CD4-positive, alpha-beta T cell treated with Interleukin-15 for 4 hours (primary cell): ENCODE measurements at regions not wholly inside any gene's neighbourhood (a gene's known extent, or its start where the extent isn't known, plus 50 kb on each side); places are given as distances from the start of the nearest gene placed in this dataset.

ENCODE experiments used
- DNase-seq: peaks from one replicate; pipeline ENCODE4 v3.0.0-alpha.2; 2020; ENCODE audit warnings: low spot score

- DNase-seq = no peak
These were observed 112.0 kb downstream of the TMCO5A start for GRCh38 chr15:38046257-38047051.

GRCh38 chr15:38048001-38048455 is 113.6 kb downstream of the TMCO5A start:
- DNase-seq = no peak

- no peak for DNase-seq
These were observed 115.5 kb downstream of the TMCO5A start for GRCh38 chr15:38049891-38050290.

GRCh38 chr15:38050529-38051448 is 116.3 kb downstream of the TMCO5A start:
- no peak for DNase-seq

GRCh38 chr15:38053205-38053604 is 118.8 kb downstream of the TMCO5A start:
- no peak for DNase-seq

- DNase-seq = no peak
These were observed 119.3 kb downstream of the TMCO5A start for GRCh38 chr15:38053776-38054175.

GRCh38 chr15:38054488-38054887 is 120.0 kb downstream of the TMCO5A start:
- DNase-seq = no peak

- DNase-seq = no peak
These were observed 124.2 kb downstream of the TMCO5A start for GRCh38 chr15:38058596-38059075.

- no peak for DNase-seq
These were observed 125.2 kb downstream of the TMCO5A start for GRCh38 chr15:38059665-38060064.

- no peak for DNase-seq
These were observed 127.6 kb downstream of the TMCO5A start for GRCh38 chr15:38061856-38062649.

- DNase-seq = no peak
These were observed 128.3 kb downstream of the TMCO5A start for GRCh38 chr15:38062696-38063095.

- DNase-seq = no peak
These were observed 131.4 kb downstream of the TMCO5A start for GRCh38 chr15:38065721-38066345.

- DNase-seq = no peak
These were observed 132.2 kb downstream of the TMCO5A start for GRCh38 chr15:38066612-38067011.

GRCh38 chr15:38068626-38069391 is 134.4 kb downstream of the TMCO5A start:
- DNase-seq = peak; percentile 21

GRCh38 chr15:38069511-38070011 is 135.1 kb downstream of the TMCO5A start:
- DNase-seq = peak; percentile 7

GRCh38 chr15:38070778-38071177 is 136.3 kb downstream of the TMCO5A start:
- DNase-seq = no peak

GRCh38 chr15:38071211-38071972 is 137.0 kb downstream of the TMCO5A start:
- no peak for DNase-seq

- DNase-seq = no peak
These were observed 137.5 kb downstream of the TMCO5A start for GRCh38 chr15:38072007-38072347.

GRCh38 chr15:38072348-38073177 is 138.1 kb downstream of the TMCO5A start:
- DNase-seq = peak; percentile 7
